AG08396 (cell line): ENCODE measurements at regions not wholly inside any gene's neighbourhood (a gene's known extent, or its start where the extent isn't known, plus 50 kb on each side); places are given as distances from the start of the nearest gene placed in this dataset.
"Not testable (repeated sequence)": the region's sequence is repeated elsewhere in the genome, so short reads cannot be mapped to it uniquely, and the experiment has no call there.

Experiments
- DNase-seq: peaks from one replicate; pipeline ENCODE4 v3.0.0; 2012; ENCODE audit warnings: low spot score, mixed read lengths

GRCh38 chr7:81045491-81046030, 126.7 kb upstream of the SEMA3C start:
- no peak for DNase-seq

- DNase-seq, result not testable (repeated sequence)
Observed at GRCh38 chr7:81042646-81043045, 123.8 kb upstream of the SEMA3C start.

- DNase-seq, result no peak
Observed at GRCh38 chr7:81040496-81040895, 121.6 kb upstream of the SEMA3C start.

GRCh38 chr7:81036871-81037270, 118.0 kb upstream of the SEMA3C start:
- no peak for DNase-seq

- DNase-seq, result no peak
Observed at GRCh38 chr7:81036057-81036456, 117.2 kb upstream of the SEMA3C start.

- no peak for DNase-seq
Observed at GRCh38 chr7:81031996-81032395, 113.1 kb upstream of the SEMA3C start.

GRCh38 chr7:81031243-81031642, 112.4 kb upstream of the SEMA3C start:
- no peak for DNase-seq

- DNase-seq, result no peak
Observed at GRCh38 chr7:81030472-81030871, 111.6 kb upstream of the SEMA3C start.

- DNase-seq, result no peak
Observed at GRCh38 chr7:81029511-81029910, 110.7 kb upstream of the SEMA3C start.

GRCh38 chr7:81025360-81025759, 106.5 kb upstream of the SEMA3C start:
- no peak for DNase-seq

GRCh38 chr7:81014908-81015307, 96.1 kb upstream of the SEMA3C start:
- no peak for DNase-seq

GRCh38 chr7:81014266-81014665, 95.4 kb upstream of the SEMA3C start:
- no peak for DNase-seq

GRCh38 chr7:81013083-81013817, 94.4 kb upstream of the SEMA3C start:
- peak; percentile 15 for DNase-seq

GRCh38 chr7:81008901-81009300, 90.0 kb upstream of the SEMA3C start:
- no peak for DNase-seq

- DNase-seq, result no peak
Observed at GRCh38 chr7:81007051-81007450, 88.2 kb upstream of the SEMA3C start.

- DNase-seq, result no peak
Observed at GRCh38 chr7:81005254-81005653, 86.4 kb upstream of the SEMA3C start.

GRCh38 chr7:81004098-81004497, 85.2 kb upstream of the SEMA3C start:
- DNase-seq, result peak; percentile 56

- no peak for DNase-seq
Observed at GRCh38 chr7:81003326-81003725, 84.5 kb upstream of the SEMA3C start.

- no peak for DNase-seq
Observed at GRCh38 chr7:81002421-81002820, 83.6 kb upstream of the SEMA3C start.

- no peak for DNase-seq
Observed at GRCh38 chr7:80999771-81000170, 80.9 kb upstream of the SEMA3C start.

GRCh38 chr7:80999100-80999499, 80.2 kb upstream of the SEMA3C start:
- no peak for DNase-seq

- no peak for DNase-seq
Observed at GRCh38 chr7:80997841-80998240, 79.0 kb upstream of the SEMA3C start.

- not testable (repeated sequence) for DNase-seq
Observed at GRCh38 chr7:80996236-80996635, 77.4 kb upstream of the SEMA3C start.

GRCh38 chr7:80991654-80992053, 72.8 kb upstream of the SEMA3C start:
- DNase-seq, result no peak
